GM19238 (cell line): ENCODE measurements at regions not wholly inside any gene's neighbourhood (a gene's known extent, or its start where the extent isn't known, plus 50 kb on each side); places are given as distances from the start of the nearest gene placed in this dataset.

Experiments used
- DNase-seq: peaks from one replicate; pipeline ENCODE4 v3.0.0; 2011; ENCODE audit warnings: low spot score; ENCODE audit not compliant: insufficient read length

GRCh38 chr7:88509341-88509740, 202.6 kb upstream of the STEAP4 start:
- DNase-seq = no peak

- DNase-seq = no peak
These were observed 193.4 kb upstream of the STEAP4 start for GRCh38 chr7:88500131-88500530.

GRCh38 chr7:88495881-88496725, 189.4 kb upstream of the STEAP4 start:
- no peak for DNase-seq

DNA sequence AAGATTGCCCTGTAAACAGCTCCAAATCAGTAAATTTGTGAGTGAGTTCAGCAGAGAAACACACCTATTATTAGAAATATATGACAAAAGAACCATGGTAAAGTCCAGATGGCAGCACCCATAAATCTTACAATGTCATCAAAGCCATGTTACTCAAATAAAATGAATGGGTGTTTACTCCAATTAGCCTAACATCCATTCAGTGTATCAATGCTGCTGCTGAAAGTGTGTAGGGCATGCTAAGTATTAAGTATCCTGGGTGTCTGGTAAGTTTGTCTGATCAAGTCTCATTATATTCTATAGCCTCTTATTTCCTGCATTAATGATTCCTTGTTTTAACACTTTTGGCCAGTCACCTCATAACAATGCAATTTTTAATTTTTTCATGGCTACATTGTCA, 185.5 kb upstream of the STEAP4 start:
- no peak for DNase-seq

GRCh38 chr7:88490874-88491273, 184.2 kb upstream of the STEAP4 start:
- no peak for DNase-seq

GRCh38 chr7:88490161-88490560, 183.5 kb upstream of the STEAP4 start:
- no peak for DNase-seq

GRCh38 chr7:88485821-88486220, 179.1 kb upstream of the STEAP4 start:
- DNase-seq = no peak

GRCh38 chr7:88484551-88484950, 177.9 kb upstream of the STEAP4 start:
- no peak for DNase-seq

DNA sequence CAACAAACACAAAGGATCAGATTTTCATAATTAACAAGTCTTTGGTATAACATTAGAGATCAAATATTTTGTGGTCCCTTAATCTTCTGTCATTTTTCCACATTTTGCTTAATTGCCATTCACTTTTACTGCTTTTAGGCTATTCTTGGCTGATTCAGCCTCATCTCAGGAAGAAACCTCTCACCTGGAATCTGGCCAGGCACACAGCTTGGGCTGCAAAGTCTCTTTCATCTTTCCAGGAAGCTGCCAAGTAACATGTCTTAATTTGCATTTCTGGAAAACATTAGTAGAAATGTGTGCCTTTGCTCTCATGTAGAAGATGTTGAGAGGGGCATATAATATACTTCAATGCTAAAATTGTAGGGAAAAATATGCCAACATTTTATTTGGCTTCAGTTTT, 174.2 kb upstream of the STEAP4 start:
- no peak for DNase-seq

DNA sequence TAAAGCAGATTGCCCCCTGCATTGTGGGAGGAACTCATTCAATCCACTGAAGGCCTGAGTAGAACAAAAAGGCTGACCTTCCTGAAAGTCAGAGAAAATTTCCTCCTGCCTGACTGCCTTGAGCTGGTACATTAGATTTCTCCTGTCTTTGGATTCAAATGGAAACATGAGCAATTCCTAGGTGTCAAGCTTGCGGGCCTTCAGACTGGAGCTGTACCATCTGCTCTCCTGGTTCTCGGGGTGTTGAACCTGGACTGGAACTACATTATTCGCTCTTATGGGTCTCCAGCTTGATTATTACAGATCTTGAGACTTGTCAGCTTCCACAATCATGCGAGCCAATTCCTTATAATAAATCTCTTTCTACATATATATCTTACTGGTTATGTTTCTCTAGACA, 173.6 kb upstream of the STEAP4 start:
- no peak for DNase-seq

DNA sequence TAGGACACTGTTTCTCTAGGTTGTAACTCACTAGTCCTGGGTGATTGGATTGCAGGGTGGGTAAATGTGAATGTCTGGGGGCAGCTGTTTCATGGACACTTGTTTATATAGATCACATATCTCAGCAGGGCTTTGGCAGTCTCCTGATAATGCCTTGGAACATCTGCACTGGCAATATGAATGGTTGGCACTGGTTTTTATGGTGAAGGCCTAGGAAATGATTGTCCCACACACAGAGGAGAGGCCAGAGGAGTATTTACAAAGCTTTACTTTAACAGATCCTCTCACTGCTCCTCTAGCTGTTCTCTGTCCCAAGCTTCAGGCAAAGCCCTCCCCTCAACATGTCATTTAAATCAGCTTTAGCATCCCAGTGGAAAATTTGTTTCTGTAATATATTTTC, 171.3 kb upstream of the STEAP4 start:
- no peak for DNase-seq

DNA sequence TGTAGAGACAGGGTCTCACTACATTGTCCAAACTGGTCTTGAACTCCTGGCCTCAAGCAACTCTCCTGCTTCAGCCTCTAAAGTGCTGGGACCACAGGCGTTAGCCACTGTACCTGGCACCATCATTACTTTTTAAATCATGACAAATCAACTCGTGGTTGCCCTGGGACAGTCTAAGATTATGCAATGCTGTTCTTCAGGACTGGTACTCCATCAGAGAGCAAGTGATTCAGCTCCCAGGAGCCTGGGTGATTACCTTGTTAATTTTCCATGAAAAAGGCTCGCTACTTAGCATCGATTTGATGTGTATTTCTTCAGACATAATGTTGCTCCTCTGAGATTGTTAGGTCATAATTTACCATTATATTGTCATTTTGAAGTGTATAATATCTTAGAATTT, 158.9 kb upstream of the STEAP4 start:
- no peak for DNase-seq

DNA sequence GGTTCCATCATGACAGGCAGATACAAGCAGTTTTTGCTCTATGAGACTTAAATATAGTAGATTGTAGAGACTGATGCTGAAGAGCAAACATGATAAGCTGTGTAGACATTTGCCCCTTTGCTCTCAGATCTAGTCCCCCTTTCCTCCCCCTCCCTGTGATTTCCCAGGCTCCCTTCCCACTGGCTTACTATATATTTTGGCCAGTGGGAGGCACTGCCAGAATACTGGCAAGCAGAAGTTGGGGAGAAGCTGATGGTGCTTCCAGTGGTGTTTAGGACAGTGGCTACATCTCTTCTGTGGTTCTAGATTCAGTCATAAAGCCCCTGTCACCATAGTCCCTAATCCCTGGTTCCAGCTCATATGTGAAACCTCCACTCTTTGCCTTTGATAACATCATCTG, 156.1 kb upstream of the STEAP4 start:
- DNase-seq = no peak

DNA sequence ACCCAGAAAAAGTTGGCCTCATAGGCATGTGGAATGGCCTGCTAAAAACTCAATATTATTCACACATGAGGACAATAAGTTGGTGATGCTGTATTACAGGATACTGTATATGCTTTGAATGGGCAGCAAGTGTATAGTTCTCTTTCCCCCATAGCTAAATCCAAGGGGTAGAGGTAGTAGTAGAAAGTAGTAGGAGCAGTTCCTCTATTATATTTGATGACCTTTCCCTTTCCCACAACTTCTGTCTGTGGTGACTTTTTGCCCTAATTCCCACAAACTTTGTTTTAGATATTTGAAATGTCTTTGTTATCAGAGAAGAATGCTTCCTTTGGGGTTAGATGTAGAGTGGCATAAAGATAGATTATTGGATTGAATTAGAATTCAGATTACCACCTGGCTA, 154.0 kb upstream of the STEAP4 start:
- DNase-seq = no peak

DNA sequence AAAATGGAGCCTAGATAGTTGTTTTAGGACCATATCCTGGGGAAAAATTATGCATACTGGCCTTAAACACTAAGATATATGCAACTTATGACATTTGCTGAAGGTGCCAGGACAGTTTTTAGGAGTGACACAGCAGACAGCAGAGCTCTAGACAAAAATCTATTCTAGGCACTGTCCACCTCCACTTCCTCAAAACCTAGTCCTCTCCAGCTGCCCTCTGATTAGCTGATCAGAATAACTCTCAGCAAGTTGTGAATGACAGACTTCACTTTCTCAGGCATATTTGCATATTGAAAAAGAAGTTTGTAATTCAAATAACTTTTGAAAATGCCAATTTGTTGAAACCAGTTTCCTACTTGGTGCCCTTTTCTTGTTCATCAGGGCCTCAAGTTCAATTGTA, 152.3 kb upstream of the STEAP4 start:
- DNase-seq = no peak

- DNase-seq = no peak
These were observed 151.6 kb upstream of the STEAP4 start for GRCh38 chr7:88458279-88458678.

DNA sequence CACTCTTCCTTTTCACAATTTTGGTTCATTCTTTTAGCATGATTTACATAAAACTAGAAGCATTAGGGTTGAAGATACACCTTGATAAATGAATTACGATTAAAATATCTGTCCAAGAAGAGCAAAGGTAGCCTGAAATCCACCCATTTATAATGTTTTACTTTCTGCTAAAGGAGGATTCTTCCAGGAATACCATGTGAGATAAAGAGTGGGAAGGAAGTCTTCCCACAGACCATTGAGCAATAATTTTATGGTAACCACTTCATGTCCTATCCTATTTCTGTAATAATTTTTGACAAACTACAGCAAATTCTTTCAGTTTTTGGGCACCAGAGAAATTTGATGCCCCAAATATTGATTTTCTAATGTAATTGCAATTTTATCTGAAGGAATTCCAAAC, 150.6 kb upstream of the STEAP4 start:
- DNase-seq = no peak

DNA sequence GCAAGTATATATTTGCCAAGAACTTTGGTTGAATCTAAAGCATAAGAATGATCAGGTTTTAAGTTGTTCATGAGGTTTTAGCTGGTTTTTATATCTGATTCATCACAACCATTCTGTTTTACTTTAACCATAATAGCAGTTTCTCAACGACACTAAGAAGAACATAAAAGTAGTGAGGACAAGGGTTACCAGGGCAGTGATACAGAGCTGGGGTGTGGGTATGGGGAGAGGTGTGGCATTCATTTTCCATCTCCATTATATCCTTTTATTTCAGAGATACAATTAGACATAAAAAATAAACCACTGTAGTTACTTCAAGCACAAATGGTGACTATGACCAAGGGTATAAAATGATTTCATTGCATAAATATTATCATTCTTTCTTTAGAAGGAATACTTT, 149.8 kb upstream of the STEAP4 start:
- DNase-seq = no peak

GRCh38 chr7:88455696-88456095, 149.0 kb upstream of the STEAP4 start:
- no peak for DNase-seq

DNA sequence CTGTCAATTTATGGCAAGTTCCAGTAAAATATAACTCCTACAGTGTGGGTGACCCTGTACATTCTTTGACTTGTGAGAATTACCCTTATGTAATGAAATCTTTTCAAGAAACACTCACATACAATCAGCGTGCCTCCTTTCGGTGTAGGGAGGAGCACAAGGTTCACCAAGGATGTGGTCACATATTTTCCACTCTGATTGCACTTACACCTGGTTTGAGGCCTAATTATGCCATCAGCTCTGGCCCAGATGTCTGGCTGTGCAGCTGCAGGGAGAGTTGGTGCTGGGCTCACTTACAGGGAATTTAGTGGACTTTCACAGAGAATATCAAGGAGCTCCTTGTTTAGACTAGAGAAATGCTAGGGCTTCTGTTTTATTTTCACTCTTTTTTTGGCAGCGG, 146.0 kb upstream of the STEAP4 start:
- no peak for DNase-seq

DNA sequence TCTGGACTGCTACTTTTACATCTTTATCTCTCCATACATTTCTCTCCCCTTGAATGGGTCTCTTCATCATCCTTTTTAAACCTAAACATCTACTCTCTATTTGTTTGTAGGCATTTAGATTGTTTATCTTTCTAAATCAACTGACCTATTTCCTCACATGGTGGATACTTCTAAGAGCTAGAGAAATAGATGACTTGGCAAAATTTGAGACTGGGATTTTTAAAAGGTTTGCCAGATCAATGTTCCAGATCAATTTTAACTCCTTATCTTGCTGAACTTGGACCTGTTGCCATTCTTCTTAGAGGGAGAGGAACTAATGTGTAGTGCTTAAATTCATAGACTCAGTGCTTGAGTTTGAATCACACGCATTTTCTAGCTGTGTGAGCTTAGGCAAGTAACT, 144.2 kb upstream of the STEAP4 start:
- no peak for DNase-seq

GRCh38 chr7:88449410-88449809, 142.7 kb upstream of the STEAP4 start:
- DNase-seq = no peak

DNA sequence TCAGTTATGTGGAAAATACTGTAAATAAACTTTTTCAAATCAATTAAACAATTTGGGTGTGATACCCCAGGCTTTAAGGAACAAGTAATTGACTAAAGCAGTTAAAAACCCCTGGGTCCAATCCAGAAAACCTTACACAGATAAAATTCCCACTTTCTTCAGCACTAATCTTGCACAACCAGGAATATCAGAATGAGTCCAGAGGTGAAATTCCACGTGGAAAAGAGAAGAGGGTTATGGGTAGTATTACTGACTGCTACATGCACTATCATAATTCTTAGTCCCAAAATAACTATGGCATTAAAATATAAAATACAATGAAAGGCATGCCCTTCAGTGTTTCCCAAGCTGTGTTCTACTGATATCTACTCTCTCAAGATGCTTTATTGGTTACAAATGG, 135.7 kb upstream of the STEAP4 start:
- DNase-seq = no peak

GRCh38 chr7:88437132-88437531, 130.4 kb upstream of the STEAP4 start:
- DNase-seq = no peak
